Pancreas (tissue), 10 donors: ENCODE measurements at regions not wholly inside any gene's neighbourhood (a gene's known extent, or its start where the extent isn't known, plus 50 kb on each side); places are given as distances from the start of the nearest gene placed in this dataset.

ENCODE experiments used
- ATAC-seq, 4 donors: fragments of 200-7000 bp; cut with Tn5 transposase; one replicate each; pipeline versions ENCODE4 v1.8.0 to v1.9.1; 2020; ENCODE audit warnings: mild to moderate bottlenecking in 4 of 4, moderate library complexity in 4 of 4
- DNase-seq, 6 donors: peaks; one replicate each; pipeline ENCODE4 v3.0.0-alpha.2; 2020
- FAIRE-seq: peaks from 2 replicates; lab custom pipeline; 2012; peaks lifted over from hg19 to GRCh38; lab: Jason Lieb, UNC
- H3K27ac ChIP-seq, 4 donors: fragments of 200-600 bp; sonication (generic); 1 replicate in 3 of 4; 2 replicates in 1 of 4; pipeline versions ENCODE4 v1.5.0 to v1.8.0; 2020
- H3K27me3 ChIP-seq, 4 donors: fragments of 200-600 bp; one replicate each; pipeline ENCODE4 v1.8.0; 2021
- H3K36me3 ChIP-seq, 3 donors: fragments of 200-600 bp; sonication (generic) in 1 of 3; one replicate each; pipeline versions ENCODE4 v1.5.0 to v1.8.0; 2020 to 2021
- H3K4me1 ChIP-seq, 3 donors: fragments of 200-600 bp; one replicate each; pipeline ENCODE4 v1.8.0; 2021
- H3K4me3 ChIP-seq, 4 donors: fragments of 200-600 bp; sonication (generic) in 2 of 4; one replicate each; pipeline versions ENCODE4 v1.5.0 to v1.8.0; 2020 to 2021
- H3K9me3 ChIP-seq, 4 donors: fragments of 200-600 bp; one replicate each; pipeline ENCODE4 v1.8.0; 2021
- CTCF ChIP-seq, 4 donors: fragments of 200-600 bp; sonication (generic) in 3 of 4; IDR thresholded peaks; one replicate each; pipeline versions ENCODE4 v1.5.0 to v1.8.0; 2021; ENCODE audit warnings: antibody characterized with exemption in 4 of 4
- WGBS, 2 donors: extraction: QIAGEN DNeasy Blood & Tissue Kit; methylation state at CpG; one replicate each; pipeline ENCODE4 v1.1.7; 2013; 5-methylcytosine and 5-hydroxymethylcytosine counted together
- intact Hi-C, 3 donors: fragments of 100-400 bp; cut with DNase I; formaldehyde crosslinking; loops; one replicate each; pipeline versions ENCODE4 v1.11.1 to v1.14.2; 2022
- donor health status: healthy with polysubstance abuse.
- donor health status: DM: no; HTN: no; CAD: no; lungs with moderate emphysema.
- donor health status: DM: no; HTN: no; CAD: no.
- donor health status: control.
- donor health status: control.
- donor health status: Bipolar disorder and iron deficiency.
- donor health status: DM: yes; HTN: yes; CAD: no.
- donor health status: DM: no; HTN: no; CAD: no.
- donor health status: DM: no; HTN: no; CAD: no.
- donor health status: DM: yes; HTN: yes; CAD: no.

DNA sequence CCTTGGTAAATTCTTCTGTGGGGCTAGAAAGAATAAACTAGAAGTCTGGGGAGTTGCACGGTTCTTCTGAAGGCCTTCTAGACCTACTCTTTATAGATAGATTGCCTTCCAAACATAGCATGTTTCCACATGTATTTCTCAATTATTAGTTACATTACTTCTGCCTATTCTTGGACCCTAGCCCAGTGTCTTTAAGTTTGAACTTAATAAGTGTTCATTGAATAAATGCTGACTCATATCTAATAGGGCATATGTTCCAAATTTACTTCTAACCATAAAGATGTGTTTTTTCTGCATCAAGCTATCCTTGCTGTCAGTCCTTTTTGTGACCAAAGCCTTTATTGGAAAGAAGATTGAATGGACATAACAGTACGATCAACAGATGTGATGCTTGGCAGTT, 503.6 kb upstream of the ZFP42 start:
- H3K4me3 ChIP-seq: no peak overlapping the region
- H3K9me3 ChIP-seq: no peaks in the 10 kb centered on the region
- no peaks in the 10 kb centered on the region for H3K27me3 ChIP-seq
- ATAC-seq (no peak), DNase-seq (no peak), FAIRE-seq (no peak)
- no peak for TF ChIP-seq CTCF (IDR thresholded peaks at IDR 0.05)
- WGBS, 2 donors: 78 to 80% methylated on average over 2 of the region's 2 CpGs
- no peaks in the 10 kb centered on the region for H3K36me3 ChIP-seq
- H3K27ac ChIP-seq: no peak overlapping the region
- H3K4me1 ChIP-seq: no peaks in the 10 kb centered on the region
- intact Hi-C loops: no loop called here

GRCh38 chr4:187493661-187494060, 501.9 kb upstream of the ZFP42 start:
- Histone ChIP-seq H3K27me3 (no peaks in the 10 kb centered on the region), H3K9me3 (no peaks in the 10 kb centered on the region), H3K4me3 (no peak overlapping the region), H3K27ac (no peak overlapping the region), H3K36me3 (no peaks in the 10 kb centered on the region), H3K4me1 (no peaks in the 10 kb centered on the region)
- intact Hi-C loops: no loop called here
- FAIRE-seq (no peak), DNase-seq (no peak), ATAC-seq (no peak)
- no peak for TF ChIP-seq CTCF (IDR thresholded peaks at IDR 0.05)

GRCh38 chr4:187499956-187500355, 495.6 kb upstream of the ZFP42 start:
- no peak for FAIRE-seq
- H3K27me3 ChIP-seq: no peaks in the 10 kb centered on the region
- TF ChIP-seq CTCF (IDR thresholded peaks at IDR 0.05): no peak
- no peak overlapping the region for H3K27ac ChIP-seq
- no peak for DNase-seq
- no peak for ATAC-seq
- intact Hi-C loops: no loop called here
- no peak overlapping the region for H3K4me3 ChIP-seq
- H3K4me1 ChIP-seq: no peaks in the 10 kb centered on the region
- 65 to 76% methylated on average over 4 of the region's 4 CpGs for WGBS, 2 donors
- H3K9me3 ChIP-seq: no peaks in the 10 kb centered on the region
- no peaks in the 10 kb centered on the region for H3K36me3 ChIP-seq

DNA sequence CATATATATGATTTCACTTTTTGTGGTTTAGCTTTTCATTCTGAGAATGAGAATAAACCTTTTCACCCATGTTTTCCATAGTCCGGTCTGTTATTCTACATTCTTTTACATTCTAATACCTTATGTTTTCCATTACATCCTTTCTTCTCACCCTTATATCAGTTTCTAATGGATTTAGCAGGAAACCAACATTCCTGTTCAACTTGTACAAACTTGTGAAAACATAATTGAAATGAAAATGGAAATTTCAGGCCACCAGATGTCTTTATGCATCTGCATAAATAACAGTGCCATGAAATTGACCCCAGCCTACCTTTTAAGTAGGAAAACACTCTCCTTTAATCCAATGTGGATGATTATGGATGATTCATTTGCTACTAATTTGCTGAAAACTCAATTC, 494.8 kb upstream of the ZFP42 start:
- H3K27me3 ChIP-seq: no peaks in the 10 kb centered on the region
- H3K9me3 ChIP-seq: no peaks in the 10 kb centered on the region
- H3K36me3 ChIP-seq: no peaks in the 10 kb centered on the region
- DNase-seq (no peak), FAIRE-seq (no peak), ATAC-seq (no peak)
- H3K27ac ChIP-seq: no peak overlapping the region
- WGBS, 2 donors: 85 to 91% methylated on average over 1 of the region's 1 CpG
- no peaks in the 10 kb centered on the region for H3K4me1 ChIP-seq
- H3K4me3 ChIP-seq: no peak overlapping the region
- intact Hi-C loops: no loop called here
- TF ChIP-seq CTCF (IDR thresholded peaks at IDR 0.05): no peak

GRCh38 chr4:187501731-187502130, 493.8 kb upstream of the ZFP42 start:
- intact Hi-C loops: no loop called here
- no peak for FAIRE-seq
- H3K4me1 ChIP-seq: no peaks in the 10 kb centered on the region
- H3K36me3 ChIP-seq: no peaks in the 10 kb centered on the region
- no peaks in the 10 kb centered on the region for H3K27me3 ChIP-seq
- H3K4me3 ChIP-seq: no peak overlapping the region
- TF ChIP-seq CTCF (IDR thresholded peaks at IDR 0.05): no peak
- ATAC-seq: no peak
- 79 to 85% methylated on average over 8 of the region's 8 CpGs for WGBS, 2 donors
- no peak overlapping the region for H3K27ac ChIP-seq
- DNase-seq: no peak
- H3K9me3 ChIP-seq: no peaks in the 10 kb centered on the region
